Retinal pigment epithelial cell (primary cell): ENCODE measurements at regions not wholly inside any gene's neighbourhood (a gene's known extent, or its start where the extent isn't known, plus 50 kb on each side); places are given as distances from the start of the nearest gene placed in this dataset.
"Not testable (repeated sequence)": the region's sequence is repeated elsewhere in the genome, so short reads cannot be mapped to it uniquely, and the experiment has no call there.

Experiments
- DNase-seq: peaks from one replicate; pipeline ENCODE4 v3.0.0-alpha.2; 2010; ENCODE audit warnings: low read depth
- H3K4me3 ChIP-seq: 2 replicates; pipeline ENCODE4 v1.5.1; 2011; ENCODE audit warnings: mild to moderate bottlenecking, low read length, control low read depth, moderate library complexity
- CTCF ChIP-seq: conservative IDR thresholded peaks from 2 replicates; pipeline ENCODE4 v1.5.1; 2011; ENCODE audit warnings: low read depth, low read length, control low read depth, inconsistent platforms

- no peak overlapping the region for H3K4me3 ChIP-seq
- TF ChIP-seq CTCF = no peak
- no peak for DNase-seq
These were observed 222.4 kb upstream of the ANKRD50 start for GRCh38 chr4:124934916-124935315.

GRCh38 chr4:124933521-124933920, 221.0 kb upstream of the ANKRD50 start:
- TF ChIP-seq CTCF = no peak
- no peak overlapping the region for H3K4me3 ChIP-seq
- no peak for DNase-seq

- DNase-seq = no peak
- H3K4me3 ChIP-seq = no peak overlapping the region
- TF ChIP-seq CTCF = no peak
These were observed 219.9 kb upstream of the ANKRD50 start for GRCh38 chr4:124932447-124932846.

- DNase-seq = peak; percentile 48
- H3K4me3 ChIP-seq = no peak overlapping the region
- TF ChIP-seq CTCF = no peak
These were observed 218.5 kb upstream of the ANKRD50 start for GRCh38 chr4:124931050-124931449.

- not testable (repeated sequence) for DNase-seq, H3K4me3 ChIP-seq
These were observed 210.2 kb upstream of the ANKRD50 start for GRCh38 chr4:124922748-124923147.

GRCh38 chr4:124918559-124919122, 206.1 kb upstream of the ANKRD50 start:
- DNase-seq = no peak
- no peak overlapping the region for H3K4me3 ChIP-seq
- TF ChIP-seq CTCF = no peak

- no peak overlapping the region for H3K4me3 ChIP-seq
- no peak for TF ChIP-seq CTCF
- DNase-seq = no peak
These were observed 202.5 kb upstream of the ANKRD50 start for GRCh38 chr4:124915073-124915472.

GRCh38 chr4:124913237-124913636, 200.7 kb upstream of the ANKRD50 start:
- TF ChIP-seq CTCF = no peak
- no peak for DNase-seq

More at GRCh38 chr4:124913237-124913636, 200.7 kb upstream of the ANKRD50 start:
- no peak overlapping the region for H3K4me3 ChIP-seq
